B cell (primary cell): ENCODE measurements at regions not wholly inside any gene's neighbourhood (a gene's known extent, or its start where the extent isn't known, plus 50 kb on each side); places are given as distances from the start of the nearest gene placed in this dataset.

Source experiments
- ATAC-seq: fragments of 200-7000 bp; cut with Tn5 transposase; one replicate; pipeline ENCODE4 v1.10.0; 2021; ENCODE audit warnings: low read depth, mild to moderate bottlenecking, moderate number of reproducible peaks, moderate library complexity
- CTCF ChIA-PET: fragments of 350-600 bp; sonication (Branson Sonifier 250); formaldehyde crosslinking; loops from one replicate; lab custom pipeline; 2021; ENCODE audit warnings: antibody characterized with exemption, inconsistent platforms; lab: Charles Lee
- POLR2A ChIA-PET: fragments of 350-600 bp; sonication (Branson Sonifier 250); formaldehyde crosslinking; loops from one replicate; lab custom pipeline; 2021; ENCODE audit warnings: antibody characterized with exemption; lab: Charles Lee
- DNase-seq: peaks from one replicate; pipeline ENCODE4 v3.0.0; 2013
- H2AFZ ChIP-seq: 2 replicates; pipeline ENCODE4 v1.6.1; 2012; ENCODE audit warnings: mild to moderate bottlenecking, low read depth, low read length; ENCODE audit not compliant: insufficient read depth, poor library complexity, severe bottlenecking
- H3K27ac ChIP-seq, 2 donors: 1 replicate in 1 of 2; 2 replicates in 1 of 2; pipeline ENCODE4 v1.5.1; 2012 to 2013; ENCODE audit warnings: low read length in 2 of 2, mild to moderate bottlenecking in 2 of 2, moderate library complexity in 1 of 2
- H3K27me3 ChIP-seq, 4 experiments: fragments of 200-600 bp in 1 of 4; sonication (generic) in 1 of 4; replicated peaks in 1 of 4; 1 replicate in 2 of 4; 2 replicates in 2 of 4; pipeline versions ENCODE4 v1.6.1 to v1.7.0; 2013 to 2016; ENCODE audit warnings: low read length in 3 of 4, mild to moderate bottlenecking in 2 of 4, mixed read lengths in 1 of 4, moderate library complexity in 1 of 4; ENCODE audit not compliant: insufficient read depth in 4 of 4, control insufficient read depth in 3 of 4; ENCODE audit errors: control extremely low read depth in 1 of 4
- H3K36me3 ChIP-seq, 2 experiments: replicated peaks in 1 of 2; 1 replicate in 1 of 2; 2 replicates in 1 of 2; pipeline versions ENCODE4 v1.6.1 to v1.7.1; 2013; ENCODE audit warnings: low read length in 1 of 2; ENCODE audit not compliant: insufficient read depth in 2 of 2, control insufficient read depth in 1 of 2; ENCODE audit errors: control extremely low read depth in 1 of 2, extremely low read depth in 1 of 2
- H3K4me1 ChIP-seq, 2 donors: fragments of 200-600 bp in 1 of 2; sonication (generic) in 1 of 2; 1 replicate in 1 of 2; 2 replicates in 1 of 2; pipeline versions ENCODE4 v1.5.1 to v1.6.1; 2013 to 2017; ENCODE audit warnings: low read length in 2 of 2; ENCODE audit not compliant: control insufficient read depth in 2 of 2, insufficient read depth in 2 of 2
- H3K4me2 ChIP-seq: replicated peaks from 2 replicates; pipeline ENCODE3; 2012; ENCODE audit warnings: mild to moderate bottlenecking, low read depth, low read length; ENCODE audit not compliant: poor library complexity, severe bottlenecking
- H3K4me3 ChIP-seq, 5 experiments: fragments of 200-600 bp in 1 of 5; sonication (generic) in 1 of 5; 1 replicate in 3 of 5; 2 replicates in 2 of 5; pipeline versions ENCODE4 v1.5.1 to v1.7.0; 2011 to 2016; ENCODE audit warnings: low read length in 4 of 5, mild to moderate bottlenecking in 4 of 5, low read depth in 2 of 5, control low read depth in 1 of 5, moderate library complexity in 1 of 5; ENCODE audit not compliant: insufficient read depth in 1 of 5; ENCODE audit errors: control extremely low read depth in 1 of 5, extremely low read depth in 1 of 5
- H3K79me2 ChIP-seq: fragments of 200-600 bp; sonication (generic); one replicate; pipeline ENCODE4 v1.6.0; 2016; ENCODE audit warnings: low read length; ENCODE audit not compliant: control insufficient read depth, insufficient read depth
- H3K9ac ChIP-seq: fragments of 200-600 bp; sonication (generic); 2 replicates; pipeline ENCODE4 v1.6.1; 2017; ENCODE audit warnings: mild to moderate bottlenecking, low read length, moderate library complexity
- H3K9me3 ChIP-seq, 3 donors: one replicate each; pipeline versions ENCODE4 v1.6.1 to v1.7.1; 2013; ENCODE audit warnings: low read length in 2 of 3; ENCODE audit not compliant: control insufficient read depth in 2 of 3, insufficient read depth in 1 of 3; ENCODE audit errors: control extremely low read depth in 1 of 3
- H4K20me1 ChIP-seq: 2 replicates; pipeline ENCODE4 v1.6.0; 2012; ENCODE audit warnings: mild to moderate bottlenecking, low read length; ENCODE audit not compliant: insufficient read depth, control insufficient read depth, poor library complexity, severe bottlenecking
- H3K27ac Mint-ChIP-seq: one replicate; pipeline ENCODE4 v1.8.0; 2021; ENCODE audit warnings: mixed read lengths
- H3K27me3 Mint-ChIP-seq: one replicate; pipeline ENCODE4 v1.8.0; 2021; ENCODE audit warnings: mixed read lengths
- H3K4me1 Mint-ChIP-seq: one replicate; pipeline ENCODE4 v1.8.0; 2021; ENCODE audit warnings: mixed read lengths
- H3K4me3 Mint-ChIP-seq: one replicate; pipeline ENCODE4 v1.8.0; 2021; ENCODE audit warnings: mixed read lengths
- H3K9me3 Mint-ChIP-seq: one replicate; pipeline ENCODE4 v1.8.0; 2022; ENCODE audit warnings: mixed read lengths; ENCODE audit not compliant: insufficient read depth
- EZH2 ChIP-seq: IDR thresholded peaks from 2 replicates; pipeline ENCODE4 v1.6.1; 2012; ENCODE audit warnings: borderline replicate concordance, low read depth, mild to moderate bottlenecking, moderate library complexity, low read length; ENCODE audit not compliant: insufficient read depth, poor library complexity, severe bottlenecking
- WGBS: methylation state at CpG from one replicate; pipeline ENCODE4 v1.1.5; 2013; ENCODE audit warnings: missing lambda C conversion rate; ENCODE audit not compliant: insufficient coverage; 5-methylcytosine and 5-hydroxymethylcytosine counted together
- intact Hi-C: fragments of 100-400 bp; cut with micrococcal nuclease; formaldehyde crosslinking; loops from one replicate; pipeline ENCODE4 v1.10.0; 2022
- TF ChIP-seq, protein P1 (sequence below): fragments of 200-600 bp; IDR thresholded peaks from one replicate; pipeline ENCODE4 v1.8.0; 2022; ENCODE audit warnings: antibody characterized with exemption, mild to moderate bottlenecking

GRCh38 chr9:2570615-2571479 lies 50.7 kb upstream of the VLDLR start:
- ATAC-seq (no peak), DNase-seq (no peak)
- Histone ChIP-seq H2AFZ (no peak overlapping the region), H3K9ac (no peak overlapping the region), H3K27me3 (peaks cover 0 to 3% (median under 1%) of the 10 kb centered on the region in 4 experiments), H3K36me3 (no peaks in the 10 kb centered on the region), H3K27ac (no peak overlapping the region), H4K20me1 (no peaks in the 10 kb centered on the region), H3K79me2 (no peaks in the 10 kb centered on the region), H3K4me3 (no peak overlapping the region), H3K4me1 (no peaks in the 10 kb centered on the region), H3K4me2 (no peak overlapping the region), H3K9me3 (no peaks in the 10 kb centered on the region)
- H3K27me3 Mint-ChIP-seq = peaks cover 10% of the 10 kb centered on the region
- H3K4me3 Mint-ChIP-seq = no peak overlapping the region
- intact Hi-C loops = no loop called here
- H3K27ac Mint-ChIP-seq = no peak overlapping the region
- H3K9me3 Mint-ChIP-seq = no peaks in the 10 kb centered on the region
- TF ChIP-seq, protein P1, sequence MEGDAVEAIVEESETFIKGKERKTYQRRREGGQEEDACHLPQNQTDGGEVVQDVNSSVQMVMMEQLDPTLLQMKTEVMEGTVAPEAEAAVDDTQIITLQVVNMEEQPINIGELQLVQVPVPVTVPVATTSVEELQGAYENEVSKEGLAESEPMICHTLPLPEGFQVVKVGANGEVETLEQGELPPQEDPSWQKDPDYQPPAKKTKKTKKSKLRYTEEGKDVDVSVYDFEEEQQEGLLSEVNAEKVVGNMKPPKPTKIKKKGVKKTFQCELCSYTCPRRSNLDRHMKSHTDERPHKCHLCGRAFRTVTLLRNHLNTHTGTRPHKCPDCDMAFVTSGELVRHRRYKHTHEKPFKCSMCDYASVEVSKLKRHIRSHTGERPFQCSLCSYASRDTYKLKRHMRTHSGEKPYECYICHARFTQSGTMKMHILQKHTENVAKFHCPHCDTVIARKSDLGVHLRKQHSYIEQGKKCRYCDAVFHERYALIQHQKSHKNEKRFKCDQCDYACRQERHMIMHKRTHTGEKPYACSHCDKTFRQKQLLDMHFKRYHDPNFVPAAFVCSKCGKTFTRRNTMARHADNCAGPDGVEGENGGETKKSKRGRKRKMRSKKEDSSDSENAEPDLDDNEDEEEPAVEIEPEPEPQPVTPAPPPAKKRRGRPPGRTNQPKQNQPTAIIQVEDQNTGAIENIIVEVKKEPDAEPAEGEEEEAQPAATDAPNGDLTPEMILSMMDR = no peak
- no peak for TF ChIP-seq EZH2
- no peaks in the 10 kb centered on the region for H3K4me1 Mint-ChIP-seq
- ChIA-PET CTCF (no interaction called here), POLR2A (no interaction called here)
- WGBS = 91% methylated on average over 3 of the region's 7 CpGs
